PC-3 (cell line): ENCODE measurements at regions not wholly inside any gene's neighbourhood (a gene's known extent, or its start where the extent isn't known, plus 50 kb on each side); places are given as distances from the start of the nearest gene placed in this dataset.

Experiments used
- CTCF ChIP-seq: fragments of 300-600 bp; sonication (generic); conservative IDR thresholded peaks from 2 replicates; pipeline ENCODE4 v1.5.1; 2017; ENCODE audit warnings: antibody characterized with exemption, low read depth, mild to moderate bottlenecking, low read length
- EZH2 ChIP-seq: fragments of 300-600 bp; sonication (generic); IDR thresholded peaks from one replicate; pipeline ENCODE4 v1.6.1; 2017; ENCODE audit warnings: antibody characterized with exemption, mild to moderate bottlenecking, low read length; ENCODE audit not compliant: unreplicated experiment

GRCh38 chr14:75338398-75338797, 59.8 kb downstream of the FOS start:
- TF ChIP-seq CTCF: no peak
- TF ChIP-seq EZH2: no peak
